ENCODE measurements at regions not wholly inside any gene's neighbourhood (a gene's known extent, or its start where the extent isn't known, plus 50 kb on each side); places are given as distances from the start of the nearest gene placed in this dataset.

- Histone ChIP-seq H3K4me3 (ENCODE audit: insufficient read depth, low read depth, low read length) (no peak overlapping the region), H3K18ac (ENCODE audit: low read depth, low read length) (no peak overlapping the region), H3K9me3 (ENCODE audit: control insufficient read depth, insufficient read depth, low read length) (no peaks in the 10 kb centered on the region), H3K27me3 (ENCODE audit: control insufficient read depth, insufficient read depth, low read length) (peaks cover 5% of the 10 kb centered on the region), H2BK120ac (ENCODE audit: low read depth, low read length) (no peak overlapping the region), H2AK9ac (replicated peaks; ENCODE audit: low read depth, low read length, poor library complexity) (no peak overlapping the region), H2BK20ac (ENCODE audit: low read depth, low read length) (no peak overlapping the region), H3K23ac (ENCODE audit: low read depth, low read length) (no peak overlapping the region), H4K20me1 (ENCODE audit: insufficient read depth, low read length) (no peaks in the 10 kb centered on the region), H2AK5ac (ENCODE audit: low read depth, low read length) (no peak overlapping the region), H3K14ac (replicated peaks; ENCODE audit: low read depth, low read length) (no peak overlapping the region), H3K4ac (ENCODE audit: low read depth, low read length) (no peak overlapping the region), H3K56ac (ENCODE audit: extremely low read depth, insufficient read depth, low read length) (no peak overlapping the region), H3K27ac (ENCODE audit: insufficient read depth, low read length) (no peak overlapping the region), H2BK5ac (ENCODE audit: low read depth, low read length, poor library complexity, severe bottlenecking) (no peak overlapping the region), H2BK15ac (ENCODE audit: low read depth, low read length) (no peak overlapping the region), H3K9ac (ENCODE audit: low read depth, low read length) (no peak overlapping the region), H2AFZ (replicated peaks; ENCODE audit: low read length, poor library complexity) (no peak overlapping the region), H4K5ac (ENCODE audit: low read depth, low read length) (no peak overlapping the region), H3K4me1 (ENCODE audit: control insufficient read depth, insufficient read depth, low read length) (no peaks in the 10 kb centered on the region), H3K79me1 (ENCODE audit: low read depth in 1 of 2, low read length in 2 of 2) (no peaks in the 10 kb centered on the region), H3K36me3 (ENCODE audit: control insufficient read depth, insufficient read depth, low read length) (no peaks in the 10 kb centered on the region), H3K4me2 (ENCODE audit: low read depth, low read length) (no peak overlapping the region), H4K91ac (ENCODE audit: insufficient read depth, low read depth, low read length) (no peak overlapping the region), H4K8ac (ENCODE audit: low read depth in 2 of 2, low read length in 2 of 2) (no peak overlapping the region), H3K9me1 (ENCODE audit: insufficient read depth, low read length) (no peaks in the 10 kb centered on the region)
- TF ChIP-seq SMC3 (IDR thresholded peaks at IDR 0.05; ENCODE audit: low read depth, low read length) (no peak), MXI1 (IDR thresholded peaks at IDR 0.05; ENCODE audit: borderline replicate concordance, low read depth, low read length) (no peak), NFE2L2 (IDR thresholded peaks at IDR 0.05; ENCODE audit: low read depth, low read length) (no peak), CEBPB (IDR thresholded peaks at IDR 0.05; ENCODE audit: low read depth, low read length) (no peak), FOS (IDR thresholded peaks at IDR 0.05; ENCODE audit: low read depth, low read length) (no peak), MAZ (IDR thresholded peaks at IDR 0.05; ENCODE audit: borderline replicate concordance, low read depth, low read length) (no peak), RFX5 (IDR thresholded peaks at IDR 0.05; ENCODE audit: low read depth, low read length) (no peak), RAD21 (IDR thresholded peaks at IDR 0.05; ENCODE audit: low read length) (no peak), MAFK (IDR thresholded peaks at IDR 0.05; ENCODE audit: low read depth, low read length) (no peak), BHLHE40 (IDR thresholded peaks at IDR 0.05; ENCODE audit: low read depth, low read length) (no peak), CHD1 (IDR thresholded peaks at IDR 0.05; ENCODE audit: low read depth, low read length) (no peak), ELK1 (IDR thresholded peaks at IDR 0.05; ENCODE audit: borderline replicate concordance, low read depth, low read length) (no peak), RCOR1 (IDR thresholded peaks at IDR 0.05; ENCODE audit: insufficient replicate concordance, low read length) (no peak), POLR2A (IDR thresholded peaks at IDR 0.05; ENCODE audit: low read depth, low read length) (no peak)
- TF ChIP-seq, protein P1, sequence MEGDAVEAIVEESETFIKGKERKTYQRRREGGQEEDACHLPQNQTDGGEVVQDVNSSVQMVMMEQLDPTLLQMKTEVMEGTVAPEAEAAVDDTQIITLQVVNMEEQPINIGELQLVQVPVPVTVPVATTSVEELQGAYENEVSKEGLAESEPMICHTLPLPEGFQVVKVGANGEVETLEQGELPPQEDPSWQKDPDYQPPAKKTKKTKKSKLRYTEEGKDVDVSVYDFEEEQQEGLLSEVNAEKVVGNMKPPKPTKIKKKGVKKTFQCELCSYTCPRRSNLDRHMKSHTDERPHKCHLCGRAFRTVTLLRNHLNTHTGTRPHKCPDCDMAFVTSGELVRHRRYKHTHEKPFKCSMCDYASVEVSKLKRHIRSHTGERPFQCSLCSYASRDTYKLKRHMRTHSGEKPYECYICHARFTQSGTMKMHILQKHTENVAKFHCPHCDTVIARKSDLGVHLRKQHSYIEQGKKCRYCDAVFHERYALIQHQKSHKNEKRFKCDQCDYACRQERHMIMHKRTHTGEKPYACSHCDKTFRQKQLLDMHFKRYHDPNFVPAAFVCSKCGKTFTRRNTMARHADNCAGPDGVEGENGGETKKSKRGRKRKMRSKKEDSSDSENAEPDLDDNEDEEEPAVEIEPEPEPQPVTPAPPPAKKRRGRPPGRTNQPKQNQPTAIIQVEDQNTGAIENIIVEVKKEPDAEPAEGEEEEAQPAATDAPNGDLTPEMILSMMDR (conservative IDR thresholded peaks at IDR 0.05; ENCODE audit: low read depth, low read length) = no peak
- TF ChIP-seq, protein P2, sequence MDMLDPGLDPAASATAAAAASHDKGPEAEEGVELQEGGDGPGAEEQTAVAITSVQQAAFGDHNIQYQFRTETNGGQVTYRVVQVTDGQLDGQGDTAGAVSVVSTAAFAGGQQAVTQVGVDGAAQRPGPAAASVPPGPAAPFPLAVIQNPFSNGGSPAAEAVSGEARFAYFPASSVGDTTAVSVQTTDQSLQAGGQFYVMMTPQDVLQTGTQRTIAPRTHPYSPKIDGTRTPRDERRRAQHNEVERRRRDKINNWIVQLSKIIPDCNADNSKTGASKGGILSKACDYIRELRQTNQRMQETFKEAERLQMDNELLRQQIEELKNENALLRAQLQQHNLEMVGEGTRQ (IDR thresholded peaks at IDR 0.05; ENCODE audit: low read depth, low read length) = no peak
- ATAC-seq (ENCODE audit: low read depth) = no peak
- BruUV-seq (replicated peaks) = no TSS peak
- DNase-seq = no peak
- POLR2A ChIA-PET (ENCODE audit: unreplicated experiment) = no interaction called here
- 57% methylated on average over 1 of the region's 3 CpGs; no CpG with 5 or more reads in 1 of the 2 experiments for WGBS, 2 experiments (ENCODE audit: extremely low coverage in 2 of 2, insufficient read length in 1 of 2)
- dilution Hi-C loops (cut with HindIII; ENCODE audit: low sequenced_read_pairs, unreplicated experiment) = no loop called here
- in situ Hi-C loops (cut with MboI; ENCODE audit: low sequenced_read_pairs) = no loop called here
- CTCF ChIA-PET = interaction anchor here (2.4 kb wide), 1 partner anchor 10 kb away, joined by 10 read pairs; no protein-coding TSS in a partner anchor
- intact Hi-C loops (cut with micrococcal nuclease) = loop anchor here (10.0 kb wide), 1 partner anchor 274 kb away; no protein-coding TSS in a partner anchor
These were observed 327.7 kb upstream of the NPSR1 start for GRCh38 chr7:34330308-34330707.

Measured in IMR-90 (cell line).